SU-DHL-6 (cell line): ENCODE measurements at regions not wholly inside any gene's neighbourhood (a gene's known extent, or its start where the extent isn't known, plus 50 kb on each side); places are given as distances from the start of the nearest gene placed in this dataset.

Experiments
- CTCF ChIP-seq: fragments of 200-600 bp; sonication (generic); IDR thresholded peaks from one replicate; pipeline ENCODE4 v1.5.1; 2017; ENCODE audit warnings: antibody characterized with exemption, mild to moderate bottlenecking, low read length, moderate library complexity; ENCODE audit not compliant: insufficient read depth, poor library complexity, severe bottlenecking
- EZH2phosphoT487 ChIP-seq: fragments of 200-600 bp; sonication (generic), shearing (Covaris generic); conservative IDR thresholded peaks from 2 replicates; pipeline ENCODE4 v1.6.1; 2018; ENCODE audit warnings: mild to moderate bottlenecking, antibody characterized with exemption, low read length, moderate library complexity, mixed read lengths

- TF ChIP-seq CTCF, result no peak
- no peak for TF ChIP-seq EZH2phosphoT487
Observed at GRCh38 chr12:118842866-118843265, 138.5 kb upstream of the SRRM4 start.
